Mesenchymal stem cell (in vitro differentiated cells and primary cell): ENCODE measurements at regions not wholly inside any gene's neighbourhood (a gene's known extent, or its start where the extent isn't known, plus 50 kb on each side); places are given as distances from the start of the nearest gene placed in this dataset.

Experiments used
- DNase-seq: peaks from one replicate; pipeline ENCODE4 v3.0.0-alpha.2; 2013
- H2AFZ ChIP-seq: one replicate; pipeline ENCODE4 v1.6.1; 2013; ENCODE audit warnings: low read depth, mild to moderate bottlenecking, control low read depth, inconsistent platforms, low read length, moderate library complexity
- H2AK5ac ChIP-seq: 2 replicates; pipeline ENCODE4 v1.6.1; 2013; ENCODE audit warnings: low read length, moderate library complexity, mild to moderate bottlenecking, inconsistent platforms; ENCODE audit not compliant: severe bottlenecking
- H2BK120ac ChIP-seq: one replicate; pipeline ENCODE4 v1.6.1; 2013; ENCODE audit warnings: low read depth, mild to moderate bottlenecking, inconsistent platforms, low read length, moderate library complexity
- H2BK12ac ChIP-seq, 2 experiments: one replicate each; pipeline ENCODE4 v1.6.1; 2013; ENCODE audit warnings: inconsistent platforms in 2 of 2, low read length in 2 of 2, mild to moderate bottlenecking in 2 of 2, moderate library complexity in 2 of 2, control low read depth in 1 of 2
- H2BK15ac ChIP-seq: one replicate; pipeline ENCODE4 v1.6.1; 2013; ENCODE audit warnings: mild to moderate bottlenecking, low read depth, inconsistent platforms; ENCODE audit not compliant: poor library complexity, severe bottlenecking
- H2BK5ac ChIP-seq: 2 replicates; pipeline ENCODE4 v1.6.1; 2013; ENCODE audit warnings: low read depth, mild to moderate bottlenecking, low read length, control low read depth, inconsistent platforms; ENCODE audit not compliant: poor library complexity, severe bottlenecking
- H3K14ac ChIP-seq, 2 experiments: one replicate each; pipeline ENCODE4 v1.6.1; 2013; ENCODE audit warnings: inconsistent platforms in 2 of 2, low read length in 2 of 2, control low read depth in 1 of 2, mild to moderate bottlenecking in 1 of 2, moderate library complexity in 1 of 2
- H3K18ac ChIP-seq, 2 experiments: one replicate each; pipeline ENCODE4 v1.6.1; 2013; ENCODE audit warnings: inconsistent platforms in 2 of 2, low read length in 2 of 2, control low read depth in 1 of 2, low read depth in 1 of 2, mild to moderate bottlenecking in 1 of 2
- H3K23ac ChIP-seq, 2 experiments: one replicate each; pipeline ENCODE4 v1.6.1; 2013; ENCODE audit warnings: inconsistent platforms in 2 of 2, low read length in 2 of 2, mild to moderate bottlenecking in 2 of 2, moderate library complexity in 2 of 2, control low read depth in 1 of 2
- H3K27ac ChIP-seq: 2 replicates; pipeline ENCODE4 v1.5.1; 2013; ENCODE audit warnings: mild to moderate bottlenecking, moderate library complexity, low read length, control low read depth, inconsistent platforms; ENCODE audit not compliant: poor library complexity, severe bottlenecking
- H3K27me3 ChIP-seq, 2 experiments: 2 replicates each; pipeline versions ENCODE4 v1.6.1 to v1.7.0; 2013; ENCODE audit warnings: low read length in 2 of 2, mild to moderate bottlenecking in 2 of 2, moderate library complexity in 2 of 2, control low read depth in 1 of 2, inconsistent platforms in 1 of 2; ENCODE audit not compliant: control insufficient read depth in 1 of 2, insufficient read depth in 1 of 2
- H3K36me3 ChIP-seq, 2 experiments: 2 replicates each; pipeline versions ENCODE4 v1.6.1 to v1.7.0; 2013; ENCODE audit warnings: low read length in 2 of 2, control low read depth in 1 of 2, inconsistent platforms in 1 of 2, low read depth in 1 of 2, mild to moderate bottlenecking in 1 of 2; ENCODE audit not compliant: insufficient read depth in 2 of 2, control insufficient read depth in 1 of 2
- H3K4ac ChIP-seq, 2 experiments: one replicate each; pipeline ENCODE4 v1.6.1; 2013; ENCODE audit warnings: inconsistent platforms in 2 of 2, low read length in 2 of 2, mild to moderate bottlenecking in 2 of 2, moderate library complexity in 2 of 2, control low read depth in 1 of 2, low read depth in 1 of 2
- H3K4me1 ChIP-seq: 2 replicates; pipeline ENCODE4 v1.6.1; 2013; ENCODE audit warnings: low read depth, low read length, control low read depth; ENCODE audit not compliant: control insufficient read depth, insufficient read depth
- H3K4me2 ChIP-seq: 2 replicates; pipeline ENCODE4 v1.6.1; 2013; ENCODE audit warnings: low read length, mild to moderate bottlenecking, inconsistent platforms; ENCODE audit not compliant: poor library complexity, severe bottlenecking
- H3K4me3 ChIP-seq, 2 experiments: 2 replicates each; pipeline versions ENCODE4 v1.5.1 to v1.7.0; 2013; ENCODE audit warnings: low read length in 2 of 2, mild to moderate bottlenecking in 2 of 2, control low read depth in 1 of 2, low read depth in 1 of 2; ENCODE audit not compliant: insufficient read depth in 1 of 2
- H3K79me1 ChIP-seq: replicated peaks from 2 replicates; pipeline ENCODE4 v1.6.1; 2013; ENCODE audit warnings: mild to moderate bottlenecking, control low read depth, low read length, inconsistent platforms; ENCODE audit not compliant: poor library complexity, severe bottlenecking
- H3K9ac ChIP-seq: 2 replicates; pipeline ENCODE4 v1.7.0; 2013; ENCODE audit warnings: mild to moderate bottlenecking, low read length, moderate library complexity
- H3K9me3 ChIP-seq: 2 replicates; pipeline ENCODE4 v1.7.0; 2013; ENCODE audit warnings: mild to moderate bottlenecking, low read length; ENCODE audit not compliant: control insufficient read depth
- H4K8ac ChIP-seq: one replicate; pipeline ENCODE4 v1.6.1; 2013; ENCODE audit warnings: inconsistent platforms, mild to moderate bottlenecking, low read length, moderate library complexity
- H4K91ac ChIP-seq: one replicate; pipeline ENCODE4 v1.6.1; 2013; ENCODE audit warnings: mild to moderate bottlenecking, low read length, inconsistent platforms
- WGBS: methylation state at CpG from one replicate; pipeline ENCODE4 v1.1.7; 2013; ENCODE audit warnings: mixed read lengths; 5-methylcytosine and 5-hydroxymethylcytosine counted together

GRCh38 chr3:26365706-26366105, 256.9 kb upstream of the LRRC3B start:
- Histone ChIP-seq H3K4ac (no peak overlapping the region), H3K18ac (no peak overlapping the region), H3K4me1 (no peaks in the 10 kb centered on the region), H3K27me3 (no peaks in the 10 kb centered on the region), H2BK120ac (no peak overlapping the region), H3K79me1 (no peaks in the 10 kb centered on the region), H3K27ac (no peak overlapping the region), H2AK5ac (no peak overlapping the region), H3K9ac (no peak overlapping the region), H4K8ac (no peak overlapping the region), H3K4me2 (no peak overlapping the region), H3K14ac (no peak overlapping the region), H2BK15ac (no peak overlapping the region), H2BK5ac (no peak overlapping the region), H3K4me3 (no peak overlapping the region), H3K9me3 (peaks cover 24% of the 10 kb centered on the region), H4K91ac (no peak overlapping the region), H2BK12ac (no peak overlapping the region), H3K23ac (no peak overlapping the region), H3K36me3 (no peaks in the 10 kb centered on the region), H2AFZ (no peak overlapping the region)
- DNase-seq: no peak
- 91% methylated on average over 1 of the region's 2 CpGs for WGBS

GRCh38 chr3:26368312-26368711, 254.3 kb upstream of the LRRC3B start:
- H3K79me1 ChIP-seq: no peaks in the 10 kb centered on the region
- H3K27ac ChIP-seq: no peak overlapping the region
- no peak overlapping the region for H2BK12ac ChIP-seq
- H3K4me2 ChIP-seq: no peak overlapping the region
- no peak overlapping the region for H4K8ac ChIP-seq
- no peak overlapping the region for H2AK5ac ChIP-seq
- no peak overlapping the region for H2AFZ ChIP-seq
- no peaks in the 10 kb centered on the region for H3K36me3 ChIP-seq
- peaks cover 30% of the 10 kb centered on the region for H3K9me3 ChIP-seq
- peak; percentile 8 for DNase-seq
- H3K9ac ChIP-seq: no peak overlapping the region
- no peak overlapping the region for H3K18ac ChIP-seq
- H3K23ac ChIP-seq: no peak overlapping the region
- H3K4me3 ChIP-seq: no peak overlapping the region
- no peak overlapping the region for H2BK120ac ChIP-seq
- H2BK15ac ChIP-seq: no peak overlapping the region
- no peaks in the 10 kb centered on the region for H3K4me1 ChIP-seq
- H2BK5ac ChIP-seq: no peak overlapping the region
- H4K91ac ChIP-seq: no peak overlapping the region
- H3K4ac ChIP-seq: no peak overlapping the region
- no peaks in the 10 kb centered on the region for H3K27me3 ChIP-seq
- no peak overlapping the region for H3K14ac ChIP-seq

- Histone ChIP-seq H3K36me3 (no peaks in the 10 kb centered on the region), H3K4me2 (no peak overlapping the region), H3K27me3 (no peaks in the 10 kb centered on the region), H2BK120ac (no peak overlapping the region), H3K18ac (no peak overlapping the region), H3K4me1 (no peaks in the 10 kb centered on the region), H2AK5ac (no peak overlapping the region), H3K4me3 (no peak overlapping the region), H3K4ac (no peak overlapping the region), H3K23ac (no peak overlapping the region), H2AFZ (no peak overlapping the region), H4K91ac (no peak overlapping the region), H2BK15ac (no peak overlapping the region), H4K8ac (no peak overlapping the region), H2BK12ac (no peak overlapping the region), H2BK5ac (no peak overlapping the region), H3K79me1 (no peaks in the 10 kb centered on the region), H3K9ac (no peak overlapping the region), H3K14ac (no peak overlapping the region), H3K27ac (no peak overlapping the region), H3K9me3 (peaks cover 31% of the 10 kb centered on the region)
- no peak for DNase-seq
- 87% methylated on average over 6 of the region's 7 CpGs for WGBS
These were observed 253.4 kb upstream of the LRRC3B start for GRCh38 chr3:26369133-26369532.

- no peak for DNase-seq
- no peak overlapping the region for H3K27ac ChIP-seq
- no peak overlapping the region for H2BK15ac ChIP-seq
- no peaks in the 10 kb centered on the region for H3K36me3 ChIP-seq
- 81% methylated on average over 2 of the region's 3 CpGs for WGBS
- no peaks in the 10 kb centered on the region for H3K27me3 ChIP-seq
- H2BK12ac ChIP-seq: no peak overlapping the region
- H3K4me1 ChIP-seq: no peaks in the 10 kb centered on the region
- H3K4me2 ChIP-seq: no peak overlapping the region
- no peak overlapping the region for H4K91ac ChIP-seq
- no peak overlapping the region for H3K9ac ChIP-seq
- peaks cover 21% of the 10 kb centered on the region for H3K9me3 ChIP-seq
- no peaks in the 10 kb centered on the region for H3K79me1 ChIP-seq
- H3K18ac ChIP-seq: no peak overlapping the region
- no peak overlapping the region for H3K4me3 ChIP-seq
- H3K23ac ChIP-seq: no peak overlapping the region
- H2AFZ ChIP-seq: no peak overlapping the region
- no peak overlapping the region for H2BK120ac ChIP-seq
- no peak overlapping the region for H4K8ac ChIP-seq
- H3K4ac ChIP-seq: no peak overlapping the region
- H2AK5ac ChIP-seq: no peak overlapping the region
- no peak overlapping the region for H2BK5ac ChIP-seq
- H3K14ac ChIP-seq: no peak overlapping the region
These were observed 246.6 kb upstream of the LRRC3B start for GRCh38 chr3:26375843-26376530.
